ENCODE measurements at regions not wholly inside any gene's neighbourhood (a gene's known extent, or its start where the extent isn't known, plus 50 kb on each side); places are given as distances from the start of the nearest gene placed in this dataset.
"Not testable (repeated sequence)": the region's sequence is repeated elsewhere in the genome, so short reads cannot be mapped to it uniquely, and the experiment has no call there.

DNA sequence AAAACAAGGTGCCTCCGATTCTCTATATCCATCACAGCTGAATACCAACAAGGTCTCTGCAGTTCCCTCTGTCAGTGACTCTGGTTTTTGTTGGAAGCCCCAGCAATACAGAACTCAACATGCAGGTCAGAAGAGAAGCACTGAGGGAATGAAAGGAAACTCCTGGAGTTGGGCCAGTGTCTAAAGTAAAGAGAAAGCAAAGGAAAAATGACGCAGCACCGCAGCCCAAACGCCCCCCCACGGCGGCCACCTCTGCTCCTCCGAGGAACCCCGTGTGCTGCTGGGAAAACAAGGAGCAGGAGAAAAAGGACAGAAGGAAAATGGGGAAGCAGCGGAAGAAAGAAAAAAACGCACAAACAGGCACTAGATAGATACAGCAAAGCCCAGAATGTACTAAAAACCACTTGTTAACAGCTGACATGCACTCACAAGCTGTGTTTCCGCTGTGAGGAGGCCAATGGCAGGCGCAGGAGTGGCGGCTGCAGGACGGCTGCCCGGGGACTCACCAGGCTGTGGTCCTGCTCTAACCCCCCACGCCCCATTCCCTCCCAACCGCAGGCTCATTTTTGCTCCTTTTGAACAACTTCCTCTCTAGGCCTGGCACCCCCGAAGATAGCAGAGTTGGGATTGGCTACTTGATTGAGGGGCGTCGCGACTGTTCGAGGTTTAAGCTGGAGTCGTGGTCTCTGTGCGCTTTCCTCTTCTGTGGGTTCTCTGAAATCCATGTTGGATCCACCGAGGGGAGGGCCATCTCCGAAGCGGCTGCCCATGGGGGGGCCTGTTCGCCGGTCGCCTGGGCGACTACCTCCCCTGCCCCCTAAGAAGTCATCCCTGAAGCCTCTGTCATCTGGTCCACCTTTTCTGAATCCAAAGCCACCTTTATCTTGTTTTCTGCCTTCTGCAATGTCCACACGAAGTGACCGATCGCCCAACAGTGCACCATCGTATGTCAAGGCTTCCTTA, 204.8 kb downstream of the HIBADH start:
- not testable (repeated sequence) for DNase-seq (ENCODE audit: insufficient read length, low spot score); FAIRE-seq

DNA sequence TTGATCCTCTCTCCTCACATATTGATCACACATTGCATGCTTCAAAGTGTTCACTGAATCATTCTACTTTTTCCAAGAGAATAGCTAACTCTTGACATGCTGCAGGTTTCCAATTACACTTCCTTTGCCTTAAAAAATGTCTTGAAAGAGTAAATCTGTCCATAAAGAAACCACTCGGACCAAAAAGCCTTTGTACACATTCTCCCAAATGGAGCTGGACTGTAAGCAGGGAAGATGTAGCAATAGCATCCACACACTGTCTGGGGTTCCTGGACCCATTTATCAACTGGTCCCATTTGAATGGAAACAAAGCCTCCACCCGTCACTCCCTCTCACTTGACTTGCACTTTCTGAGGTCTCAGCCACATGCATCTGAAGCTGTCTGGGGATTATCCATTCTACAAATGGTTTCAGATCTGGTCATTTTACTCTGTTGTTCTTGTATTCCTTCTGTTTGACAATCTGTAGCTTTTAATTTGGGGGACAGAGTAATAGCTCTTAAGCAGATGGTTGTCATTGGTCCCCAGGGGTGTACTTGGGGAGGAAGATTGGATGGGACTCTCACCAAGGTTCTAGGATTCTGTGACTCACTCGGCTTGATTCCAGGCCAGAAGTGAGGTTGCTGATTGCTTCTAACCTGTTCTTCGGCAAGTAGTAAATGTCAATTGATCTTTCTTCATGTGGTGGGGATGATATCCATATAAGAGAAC, 203.5 kb downstream of the HIBADH start:
- FAIRE-seq (no peak), DNase-seq (ENCODE audit: insufficient read length, low spot score) (no peak)

- FAIRE-seq (no peak), DNase-seq (ENCODE audit: insufficient read length, low spot score) (no peak)
Observed at GRCh38 chr7:27459731-27460053, 203.0 kb downstream of the HIBADH start.

- DNase-seq (ENCODE audit: insufficient read length, low spot score) (peak; percentile 51), FAIRE-seq (peak; percentile 13)
Observed at GRCh38 chr7:27462575-27463270, 200.0 kb downstream of the HIBADH start.

DNA sequence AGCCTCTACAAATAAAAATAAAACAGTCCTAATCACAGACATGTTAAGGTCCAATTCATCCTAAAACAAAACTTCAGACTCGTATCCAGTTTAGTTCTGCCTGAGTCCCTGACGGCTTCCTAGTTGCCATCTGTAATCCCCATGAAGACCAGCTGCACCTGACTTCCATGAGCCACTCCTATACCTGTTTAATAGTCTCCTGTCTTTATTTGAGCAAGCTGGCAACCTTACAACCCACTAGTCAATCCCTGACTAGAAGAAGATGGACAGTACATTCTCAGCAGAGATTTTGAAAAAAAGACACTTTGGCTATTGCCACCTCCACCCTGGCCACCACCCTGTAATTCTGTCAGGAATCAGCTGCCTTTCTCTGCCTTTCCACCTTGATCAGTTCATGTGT, 197.7 kb downstream of the HIBADH start:
- FAIRE-seq = no peak
- no peak for DNase-seq (ENCODE audit: insufficient read length, low spot score)

- no peak for FAIRE-seq
Observed at GRCh38 chr7:27466703-27467102, 196.0 kb downstream of the HIBADH start.

DNA sequence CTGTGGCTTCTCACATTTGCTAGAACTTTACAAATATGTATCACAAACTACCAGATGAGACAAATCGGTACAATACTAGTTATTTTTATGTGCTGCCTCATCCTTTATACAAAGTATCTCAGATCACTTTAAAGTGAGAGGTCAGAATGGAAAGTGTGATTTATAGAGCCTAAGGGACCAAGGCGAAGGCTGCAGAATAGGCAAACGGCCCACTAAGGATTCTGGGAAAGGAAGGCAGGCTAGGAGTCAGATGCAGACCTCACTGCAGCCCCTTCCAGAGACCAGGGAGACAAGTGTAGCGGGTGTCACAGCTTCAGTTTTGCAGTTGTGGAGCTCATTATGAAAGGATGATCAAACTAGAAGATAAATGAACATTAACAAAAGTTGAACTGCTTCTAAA, 190.6 kb downstream of the HIBADH start:
- FAIRE-seq (no peak), DNase-seq (ENCODE audit: insufficient read length, low spot score) (no peak)

More at GRCh38 chr7:27466703-27467102, 196.0 kb downstream of the HIBADH start:
- DNase-seq (ENCODE audit: insufficient read length, low spot score) = no peak
